NCI-H748 treated with DMSO at 0.1 percent for 48 hours (cell line): ENCODE measurements at regions not wholly inside any gene's neighbourhood (a gene's known extent, or its start where the extent isn't known, plus 50 kb on each side); places are given as distances from the start of the nearest gene placed in this dataset.

Source experiments
- DNase-seq: peaks from one replicate; lab custom pipeline; 2025; lab: John Stamatoyannopoulos, UW

DNA sequence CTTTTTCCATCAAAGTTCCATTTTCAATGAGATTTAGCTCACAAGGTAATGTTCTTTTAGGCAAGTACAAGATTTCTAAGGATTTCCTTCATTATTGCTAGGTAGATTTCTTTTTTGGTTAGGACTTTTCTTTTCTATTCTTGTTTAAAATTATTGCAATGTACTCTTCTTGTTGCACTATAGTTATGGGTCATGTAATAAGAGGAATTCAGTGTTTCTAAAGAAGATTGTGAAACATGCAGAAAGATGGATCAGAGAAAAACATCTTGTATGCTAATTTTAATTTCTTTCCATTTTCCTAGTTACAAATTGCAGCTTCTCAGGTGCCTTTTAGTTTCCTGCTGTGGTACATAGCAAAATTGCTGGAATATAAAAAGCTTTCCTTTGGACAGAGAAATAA, 56.1 kb downstream of the BTG1 start:
- no peak for DNase-seq

- DNase-seq = no peak
Observed at GRCh38 chr12:92088805-92089204, 56.8 kb downstream of the BTG1 start.

- DNase-seq = peak; percentile 29
Observed at GRCh38 chr12:92085736-92086040, 60.0 kb downstream of the BTG1 start.

DNA sequence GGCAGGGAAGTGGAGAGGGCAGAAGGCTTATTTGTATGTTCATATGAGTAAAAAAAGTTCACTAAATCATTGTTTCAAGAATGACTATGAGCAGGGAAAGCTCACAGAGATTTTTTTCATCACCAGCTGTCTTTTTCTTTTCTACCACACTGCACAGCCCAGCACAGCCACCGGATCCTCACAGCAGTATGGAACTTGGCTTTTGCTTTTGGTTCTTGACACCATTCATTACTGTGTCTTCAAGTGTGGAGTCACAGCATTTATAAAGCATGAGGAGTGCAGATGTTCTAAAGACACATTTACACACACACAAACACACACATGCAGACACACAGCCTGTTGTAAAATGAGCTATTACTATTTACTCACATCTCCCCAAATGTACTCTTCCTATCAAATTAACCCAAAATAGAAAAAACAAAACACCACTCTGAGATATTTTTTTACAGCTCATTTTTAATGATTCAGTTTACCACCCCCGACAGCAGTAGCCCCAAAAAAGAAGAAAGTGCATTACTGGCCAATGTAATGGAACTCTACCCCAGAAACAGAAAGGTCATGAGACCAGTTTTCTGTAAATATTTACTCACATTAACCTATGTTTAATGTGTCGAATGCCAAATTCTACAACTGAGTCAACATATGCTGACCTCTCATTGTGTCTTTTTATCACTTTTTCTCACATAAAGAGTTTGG, 60.5 kb downstream of the BTG1 start:
- no peak for DNase-seq

- DNase-seq = no peak
Observed at GRCh38 chr12:92080911-92081285, 64.7 kb downstream of the BTG1 start.

GRCh38 chr12:92079054-92079385, 66.6 kb downstream of the BTG1 start:
- no peak for DNase-seq

DNA sequence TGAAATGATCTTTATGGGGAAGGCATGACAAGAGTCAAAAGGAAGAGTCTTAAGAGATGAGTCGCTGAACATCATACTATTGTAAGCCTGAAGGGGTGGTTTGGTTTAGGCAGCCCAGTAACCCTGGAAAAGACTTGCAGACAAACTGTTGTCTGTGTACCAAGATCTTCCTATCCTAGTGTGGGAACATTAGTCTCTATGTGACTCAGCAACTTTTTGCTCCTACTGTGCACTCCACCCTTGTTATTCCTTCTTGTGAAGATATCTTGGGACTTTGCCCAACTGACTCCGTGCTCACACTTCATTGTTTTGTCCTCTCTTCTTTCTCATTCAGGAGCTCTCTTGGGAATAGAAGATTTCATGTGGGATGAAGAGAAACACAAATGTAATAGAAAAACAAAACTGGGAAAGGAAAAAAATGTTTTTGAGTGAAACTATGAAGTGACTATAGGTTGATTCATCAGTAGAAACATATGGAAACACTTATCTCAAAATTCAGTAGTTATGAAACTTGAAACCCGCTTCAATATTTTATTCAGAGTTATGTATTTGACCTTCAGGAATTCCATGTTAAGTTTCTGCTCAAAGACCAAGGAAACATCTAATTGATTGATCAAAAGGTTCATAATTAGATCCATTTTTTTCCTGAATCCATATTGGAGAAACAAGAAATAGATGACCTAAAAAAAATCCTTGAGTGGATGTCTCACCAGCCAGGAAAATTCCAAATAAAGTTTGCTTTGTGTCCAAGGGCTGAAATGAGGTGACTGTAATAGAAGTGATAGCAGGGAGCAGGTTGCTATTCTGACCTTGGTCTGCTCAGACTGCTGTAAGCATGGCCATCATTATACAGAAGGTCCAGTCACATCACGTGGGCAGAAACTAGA, 67.2 kb downstream of the BTG1 start:
- no peak for DNase-seq

DNA sequence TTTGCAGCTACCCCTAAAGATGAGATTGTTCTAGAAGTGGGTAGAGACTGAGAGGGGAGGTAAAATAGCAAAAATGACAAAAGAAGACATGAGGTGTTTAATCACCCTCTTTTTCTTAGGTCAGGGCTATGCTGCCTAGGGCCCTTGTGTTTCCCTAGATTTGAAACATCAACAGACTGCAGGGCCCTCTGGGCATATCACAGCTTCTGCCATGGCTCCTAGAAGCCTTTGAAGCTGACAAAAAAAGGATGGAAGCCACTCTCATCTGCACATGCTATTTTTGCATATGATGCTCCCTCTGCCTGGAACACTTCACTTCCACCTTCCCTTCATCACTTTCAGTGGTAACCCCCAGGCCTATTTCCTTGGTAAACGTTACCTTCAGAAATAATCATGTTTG, 68.1 kb downstream of the BTG1 start:
- no peak for DNase-seq

- DNase-seq = no peak
Observed at GRCh38 chr12:92076101-92076500, 69.5 kb downstream of the BTG1 start.

DNA sequence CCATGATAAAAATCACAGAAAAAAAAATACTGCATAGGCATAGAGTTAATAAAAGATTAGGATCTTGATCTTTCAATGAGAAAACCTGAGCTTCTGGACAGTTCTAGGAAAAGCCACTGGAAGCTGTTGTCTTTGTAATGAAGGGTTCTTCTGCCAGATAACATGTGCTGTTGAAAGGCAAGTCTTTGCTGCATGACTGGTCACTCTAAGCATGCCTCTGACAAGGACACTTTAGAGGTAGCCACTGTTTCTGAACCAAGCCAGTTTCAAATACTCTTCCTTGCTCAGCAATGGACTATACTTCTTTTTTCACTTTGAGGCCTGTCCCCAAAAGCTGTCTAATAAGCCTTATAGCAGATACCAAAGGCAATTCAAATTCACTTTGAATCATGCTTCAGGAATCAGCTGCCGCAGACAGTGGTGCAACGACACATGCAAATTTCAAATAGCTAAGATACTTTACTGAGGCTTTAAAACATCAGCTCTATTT, 70.2 kb downstream of the BTG1 start:
- DNase-seq = no peak

DNA sequence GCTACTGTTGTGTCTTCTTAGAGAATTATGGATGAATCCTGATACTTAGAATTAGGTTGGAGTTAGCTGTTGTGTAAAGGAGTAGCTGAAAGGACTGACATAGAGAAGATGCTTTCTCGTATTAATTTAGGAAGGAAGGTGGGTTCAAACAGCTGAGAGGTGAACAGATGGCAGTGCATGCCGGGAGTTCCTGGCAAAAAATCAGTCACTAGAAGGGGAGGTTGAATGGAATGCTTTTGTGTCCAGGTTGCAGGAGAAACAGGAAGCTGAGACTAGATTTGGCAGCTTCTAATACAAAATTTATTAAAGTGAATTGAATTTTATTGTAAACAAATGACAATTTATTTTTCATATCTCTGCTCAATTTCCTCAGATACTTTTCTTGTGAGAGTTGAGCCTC, 70.8 kb downstream of the BTG1 start:
- DNase-seq = no peak

GRCh38 chr12:92073094-92073493, 72.6 kb downstream of the BTG1 start:
- no peak for DNase-seq

- no peak for DNase-seq
Observed at GRCh38 chr12:92072112-92072511, 73.5 kb downstream of the BTG1 start.

GRCh38 chr12:92070864-92071445, 74.7 kb downstream of the BTG1 start:
- DNase-seq = no peak

DNA sequence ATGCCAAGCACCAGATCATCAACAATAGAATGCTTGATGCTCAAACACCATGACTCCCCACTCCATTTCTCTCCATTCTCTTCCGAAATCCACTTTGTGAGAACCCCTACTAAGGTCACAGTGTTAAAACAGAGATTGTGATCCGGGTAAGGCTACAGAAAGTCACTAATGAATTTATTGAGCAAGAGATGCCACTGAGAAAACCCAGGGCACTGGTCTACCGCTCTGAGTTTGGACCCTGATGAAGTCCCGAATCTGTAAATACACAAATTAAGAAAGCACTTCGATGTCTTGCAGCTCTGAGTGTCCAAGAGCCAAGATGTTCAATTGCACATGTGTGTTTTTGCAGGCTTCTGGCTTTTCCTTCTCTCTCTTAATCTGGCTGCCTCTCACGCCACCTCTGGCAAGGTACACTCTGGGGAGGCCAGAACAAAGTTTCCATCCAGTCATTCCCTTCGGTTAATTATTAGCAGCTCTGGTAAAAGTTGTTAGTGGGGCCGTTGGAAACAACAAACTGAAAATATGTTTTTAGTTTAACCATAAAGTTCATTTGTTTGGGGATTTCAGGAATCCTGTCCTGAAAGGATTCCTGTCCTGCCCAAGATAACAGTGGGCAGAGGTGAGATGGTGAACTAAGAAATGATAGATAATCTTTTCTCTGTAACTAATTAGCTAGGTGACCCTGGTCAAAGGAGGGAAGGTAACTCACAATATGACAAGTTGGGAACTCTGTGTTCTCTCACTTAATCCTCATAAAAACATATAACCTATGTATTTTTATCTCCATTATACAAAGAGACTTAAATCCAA, 75.4 kb downstream of the BTG1 start:
- DNase-seq = no peak

- peak; percentile 74 for DNase-seq
Observed at GRCh38 chr12:92068459-92068858, 77.2 kb downstream of the BTG1 start.

DNA sequence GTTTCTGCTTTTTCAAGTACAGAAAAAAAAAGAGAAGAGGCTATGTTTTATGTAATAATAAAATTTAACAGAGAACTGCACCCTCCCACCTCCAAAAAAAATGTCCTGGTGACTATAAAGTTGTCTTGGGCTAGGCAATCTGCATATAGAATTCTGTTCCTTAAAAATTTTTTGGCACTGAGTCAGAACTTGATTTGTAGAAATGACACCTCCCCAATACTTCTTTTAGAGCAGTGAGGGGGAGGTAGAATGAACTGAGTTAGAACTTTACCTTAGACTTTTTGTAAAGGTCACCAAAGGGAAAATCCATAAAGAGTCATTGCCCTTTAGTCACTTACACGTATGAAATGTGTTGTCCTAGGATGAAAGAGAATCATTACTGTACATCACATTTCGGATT, 80.0 kb downstream of the BTG1 start:
- DNase-seq = no peak

- DNase-seq = peak; percentile 87
Observed at GRCh38 chr12:92065018-92065499, 80.6 kb downstream of the BTG1 start.

DNA sequence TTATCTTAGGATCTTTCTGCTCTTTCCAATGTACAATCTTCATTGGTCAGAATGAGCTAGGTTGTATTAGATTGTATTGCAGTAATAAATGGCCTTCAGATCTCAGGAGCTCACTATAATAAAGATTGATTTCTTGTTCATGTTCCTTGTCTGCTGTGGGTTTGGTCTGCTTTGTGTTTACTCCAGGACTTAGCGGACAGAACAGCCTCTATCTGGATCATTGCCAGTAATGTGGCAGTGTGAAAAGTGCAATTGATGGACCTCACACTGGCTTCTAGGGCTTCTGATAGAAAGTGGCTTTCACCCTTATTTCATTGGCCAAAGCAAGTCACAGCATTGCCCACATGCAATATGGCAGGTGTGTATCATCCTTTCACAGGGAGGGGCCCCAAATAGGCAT, 81.2 kb downstream of the BTG1 start:
- DNase-seq = peak; percentile 75

GRCh38 chr12:92063641-92064040, 82.0 kb downstream of the BTG1 start:
- DNase-seq = no peak

- DNase-seq = no peak
Observed at GRCh38 chr12:92062539-92063493, 82.8 kb downstream of the BTG1 start.
